ENCODE measurements at regions not wholly inside any gene's neighbourhood (a gene's known extent, or its start where the extent isn't known, plus 50 kb on each side); places are given as distances from the start of the nearest gene placed in this dataset.

- intact Hi-C loops (cut with micrococcal nuclease; ENCODE audit: unreplicated experiment), result no loop called here
These were observed 173.9 kb downstream of the DUSP10 start for GRCh38 chr1:221567859-221568507.

GRCh38 chr1:221573756-221574155, 168.1 kb downstream of the DUSP10 start:
- intact Hi-C loops (cut with micrococcal nuclease; ENCODE audit: unreplicated experiment), result no loop called here
- ChIA-PET POLR2A (no interaction called here), CTCF (no interaction called here)
- no peaks in the 10 kb centered on the region for H3K27me3 ChIP-seq (replicated peaks; ENCODE audit: control insufficient read depth, insufficient read depth, low read length)
- peaks cover 19% of the 10 kb centered on the region for H3K9me3 Mint-ChIP-seq (ENCODE audit: unreplicated experiment)
- H3K27ac Mint-ChIP-seq (ENCODE audit: unreplicated experiment), result no peak overlapping the region
- H3K9me3 ChIP-seq, result no peaks in the 10 kb centered on the region
- no peak for TF ChIP-seq CTCF (IDR thresholded peaks at IDR 0.05; ENCODE audit: insufficient read depth in 1 of 2, low read depth in 1 of 2, low read length in 1 of 2, severe bottlenecking in 1 of 2, unreplicated experiment in 1 of 2)
- peaks cover 2% of the 10 kb centered on the region for H3K27me3 Mint-ChIP-seq (ENCODE audit: insufficient read depth, unreplicated experiment)
- no peaks in the 10 kb centered on the region for H3K4me1 ChIP-seq
- no peak overlapping the region for H3K4me3 Mint-ChIP-seq (ENCODE audit: unreplicated experiment)
- no TSS peak for BruUV-seq (replicated peaks)
- no peaks in the 10 kb centered on the region for H3K4me1 Mint-ChIP-seq (ENCODE audit: low read depth, unreplicated experiment)
- no peaks in the 10 kb centered on the region for H3K36me3 ChIP-seq (ENCODE audit: control insufficient read depth, insufficient read depth, low read length)
- DNase-seq, result no peak
- no peaks in the 10 kb centered on the region for H3K36me3 Mint-ChIP-seq (ENCODE audit: insufficient read depth, unreplicated experiment)
- H3K4me3 ChIP-seq (ENCODE audit: low read depth, low read length), result no peak overlapping the region

More at GRCh38 chr1:221567859-221568507, 173.9 kb downstream of the DUSP10 start:
- no peaks in the 10 kb centered on the region for H3K27me3 ChIP-seq (replicated peaks; ENCODE audit: control insufficient read depth, insufficient read depth, low read length)
- H3K36me3 ChIP-seq (ENCODE audit: control insufficient read depth, insufficient read depth, low read length), result no peaks in the 10 kb centered on the region
- Mint-ChIP-seq H3K36me3 (ENCODE audit: insufficient read depth, unreplicated experiment) (no peaks in the 10 kb centered on the region), H3K9me3 (ENCODE audit: unreplicated experiment) (no peaks in the 10 kb centered on the region), H3K27me3 (ENCODE audit: insufficient read depth, unreplicated experiment) (peaks cover 8% of the 10 kb centered on the region), H3K4me3 (ENCODE audit: unreplicated experiment) (no peak overlapping the region), H3K27ac (ENCODE audit: unreplicated experiment) (no peak overlapping the region), H3K4me1 (ENCODE audit: low read depth, unreplicated experiment) (no peaks in the 10 kb centered on the region)
- POLR2A ChIA-PET, result no interaction called here
- no peaks in the 10 kb centered on the region for H3K9me3 ChIP-seq
- H3K4me1 ChIP-seq, result no peaks in the 10 kb centered on the region
- no peak overlapping the region for H3K4me3 ChIP-seq (ENCODE audit: low read depth, low read length)
- no peak for TF ChIP-seq CTCF (IDR thresholded peaks at IDR 0.05; ENCODE audit: insufficient read depth in 1 of 2, low read depth in 1 of 2, low read length in 1 of 2, severe bottlenecking in 1 of 2, unreplicated experiment in 1 of 2)
- CTCF ChIA-PET, result no interaction called here
- DNase-seq, result no peak
- no TSS peak for BruUV-seq (replicated peaks)

GRCh38 chr1:221574529-221574928, 167.4 kb downstream of the DUSP10 start:
- BruUV-seq (replicated peaks), result no TSS peak
- no peaks in the 10 kb centered on the region for H3K9me3 ChIP-seq
- H3K36me3 Mint-ChIP-seq (ENCODE audit: insufficient read depth, unreplicated experiment), result no peaks in the 10 kb centered on the region
- H3K9me3 Mint-ChIP-seq (ENCODE audit: unreplicated experiment), result peaks cover 19% of the 10 kb centered on the region
- intact Hi-C loops (cut with micrococcal nuclease; ENCODE audit: unreplicated experiment), result no loop called here
- ChIA-PET CTCF (no interaction called here), POLR2A (no interaction called here)
- TF ChIP-seq CTCF (IDR thresholded peaks at IDR 0.05; ENCODE audit: insufficient read depth in 1 of 2, low read depth in 1 of 2, low read length in 1 of 2, severe bottlenecking in 1 of 2, unreplicated experiment in 1 of 2), result no peak
- no peak overlapping the region for H3K27ac Mint-ChIP-seq (ENCODE audit: unreplicated experiment)
- no peak for DNase-seq
- no peaks in the 10 kb centered on the region for H3K4me1 Mint-ChIP-seq (ENCODE audit: low read depth, unreplicated experiment)
- H3K27me3 ChIP-seq (replicated peaks; ENCODE audit: control insufficient read depth, insufficient read depth, low read length), result no peaks in the 10 kb centered on the region
- no peak overlapping the region for H3K4me3 Mint-ChIP-seq (ENCODE audit: unreplicated experiment)
- no peaks in the 10 kb centered on the region for H3K36me3 ChIP-seq (ENCODE audit: control insufficient read depth, insufficient read depth, low read length)
- H3K4me1 ChIP-seq, result no peaks in the 10 kb centered on the region
- H3K4me3 ChIP-seq (ENCODE audit: low read depth, low read length), result no peak overlapping the region
- no peaks in the 10 kb centered on the region for H3K27me3 Mint-ChIP-seq (ENCODE audit: insufficient read depth, unreplicated experiment)

All from Caco-2 (cell line).